VCaP (cell line): ENCODE measurements at regions not wholly inside any gene's neighbourhood (a gene's known extent, or its start where the extent isn't known, plus 50 kb on each side); places are given as distances from the start of the nearest gene placed in this dataset.

ENCODE experiments used
- H3K27ac ChIP-seq: fragments of 450-650 bp; 2 replicates; pipeline ENCODE4 v1.5.1; 2017
- CTCF ChIP-seq: fragments of 450-650 bp; conservative IDR thresholded peaks from 2 replicates; pipeline ENCODE4 v1.5.1; 2017; ENCODE audit warnings: mild to moderate bottlenecking, moderate library complexity

- H3K27ac ChIP-seq, result no peak overlapping the region
- no peak for TF ChIP-seq CTCF
Observed at GRCh38 chr11:116638463-116638862, 134.3 kb downstream of the BUD13 start.

DNA sequence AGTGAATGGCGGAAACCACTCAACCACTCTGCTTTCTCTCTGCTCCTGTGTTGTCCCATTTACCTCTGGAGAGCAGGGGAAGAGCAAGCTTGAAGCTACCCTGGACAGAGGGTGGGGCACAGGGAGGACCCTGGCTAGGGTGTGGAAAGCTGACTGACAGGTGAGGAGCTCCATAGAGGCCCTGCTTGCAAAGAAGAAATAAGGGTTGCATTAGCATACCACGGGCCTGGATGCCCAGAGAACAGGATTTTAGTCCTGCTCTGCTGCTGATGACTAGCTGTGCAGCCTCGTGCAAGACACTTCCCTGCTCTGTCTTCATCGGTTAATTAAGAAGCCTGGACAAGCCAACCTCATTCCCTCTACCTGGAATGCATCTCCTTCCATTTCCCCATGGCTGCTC, 135.0 kb downstream of the BUD13 start:
- TF ChIP-seq CTCF, result no peak
- no peak overlapping the region for H3K27ac ChIP-seq

GRCh38 chr11:116636341-116636929, 136.4 kb downstream of the BUD13 start:
- TF ChIP-seq CTCF, result no peak
- H3K27ac ChIP-seq, result no peak overlapping the region

GRCh38 chr11:116631201-116631600, 141.6 kb downstream of the BUD13 start:
- TF ChIP-seq CTCF, result no peak
- no peak overlapping the region for H3K27ac ChIP-seq

- no peak for TF ChIP-seq CTCF
- H3K27ac ChIP-seq, result no peak overlapping the region
Observed at GRCh38 chr11:116618461-116618860, 154.3 kb downstream of the BUD13 start.

DNA sequence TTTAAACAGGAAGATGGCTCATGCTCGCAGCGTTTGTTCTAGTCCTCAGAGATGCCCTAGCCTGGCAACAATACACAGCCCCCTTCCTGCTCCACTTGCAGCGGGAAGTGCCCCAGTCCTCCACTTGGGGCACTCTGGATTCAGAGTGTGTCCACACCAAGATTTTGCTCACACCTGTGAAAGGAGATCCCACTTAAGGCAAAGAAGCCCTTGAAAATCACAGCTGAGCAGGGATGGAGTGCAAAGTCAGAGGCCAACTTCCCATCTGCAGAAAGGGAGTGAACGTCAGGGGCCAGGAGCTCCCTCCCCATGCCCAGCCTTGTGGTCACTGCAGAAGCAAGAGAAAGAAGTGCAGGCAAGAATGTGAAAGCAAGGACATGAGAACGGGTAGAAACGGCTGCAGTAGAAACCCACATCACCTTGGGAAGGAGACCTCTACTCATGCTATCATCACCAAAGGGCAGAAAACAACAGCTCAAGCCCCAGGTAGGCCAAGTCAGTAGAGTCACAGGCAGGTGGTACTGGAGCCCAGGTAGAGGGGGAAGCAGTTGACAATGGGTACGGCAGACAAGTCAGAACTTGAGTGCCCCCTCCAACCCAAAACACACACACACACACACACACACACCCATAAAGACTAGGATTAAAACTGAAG, 157.4 kb downstream of the BUD13 start:
- H3K27ac ChIP-seq, result no peak overlapping the region
- TF ChIP-seq CTCF, result peak; percentile 15; the same call in 1 of the 2 replicates

DNA sequence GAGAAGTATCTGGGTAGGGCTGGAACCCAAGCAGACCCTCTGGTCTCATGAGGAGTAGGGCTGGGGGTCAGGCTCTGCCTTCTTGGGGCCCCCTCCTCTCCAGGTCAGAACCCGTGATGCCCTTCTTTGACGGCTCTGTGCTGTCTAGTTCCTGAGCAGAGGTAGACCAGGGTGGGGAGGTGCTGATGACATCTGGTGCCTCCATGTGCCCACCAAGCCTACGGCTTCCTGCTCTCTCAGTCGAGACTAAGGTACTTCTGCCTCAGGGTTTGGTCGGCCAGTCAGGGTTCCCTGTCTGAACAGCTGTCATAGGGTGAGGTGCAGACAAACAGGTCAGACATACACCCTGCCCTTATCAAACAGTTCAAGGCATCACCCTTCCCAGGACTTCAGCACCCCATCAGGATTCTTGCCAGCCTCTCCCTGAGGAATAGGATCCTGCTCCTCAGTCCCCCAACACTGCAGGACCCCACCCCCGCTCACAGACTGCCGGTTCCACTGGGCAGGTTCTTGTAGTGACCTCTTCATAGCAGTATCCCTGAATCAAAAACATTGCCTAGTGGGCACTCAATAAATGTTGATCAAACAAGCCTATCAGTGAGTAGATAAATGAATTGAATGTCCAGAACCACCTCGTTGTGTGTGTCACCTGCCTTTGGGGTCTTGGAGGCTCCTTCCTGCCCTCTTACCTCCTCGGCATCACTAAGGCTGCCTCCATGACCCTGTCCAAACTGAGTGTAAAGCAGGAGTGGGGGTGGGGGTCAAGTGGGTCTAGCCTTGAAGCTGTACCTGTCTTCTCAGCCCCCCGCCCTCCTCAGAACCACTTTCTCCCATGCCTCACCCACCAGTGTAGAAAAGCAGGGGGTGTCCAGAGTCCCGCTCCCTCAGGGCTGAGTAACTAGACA, 158.2 kb downstream of the BUD13 start:
- TF ChIP-seq CTCF, result no peak
- H3K27ac ChIP-seq, result no peak overlapping the region
